ENCODE measurements at regions not wholly inside any gene's neighbourhood (a gene's known extent, or its start where the extent isn't known, plus 50 kb on each side); places are given as distances from the start of the nearest gene placed in this dataset.
"Not testable (repeated sequence)": the region's sequence is repeated elsewhere in the genome, so short reads cannot be mapped to it uniquely, and the experiment has no call there.

DNA sequence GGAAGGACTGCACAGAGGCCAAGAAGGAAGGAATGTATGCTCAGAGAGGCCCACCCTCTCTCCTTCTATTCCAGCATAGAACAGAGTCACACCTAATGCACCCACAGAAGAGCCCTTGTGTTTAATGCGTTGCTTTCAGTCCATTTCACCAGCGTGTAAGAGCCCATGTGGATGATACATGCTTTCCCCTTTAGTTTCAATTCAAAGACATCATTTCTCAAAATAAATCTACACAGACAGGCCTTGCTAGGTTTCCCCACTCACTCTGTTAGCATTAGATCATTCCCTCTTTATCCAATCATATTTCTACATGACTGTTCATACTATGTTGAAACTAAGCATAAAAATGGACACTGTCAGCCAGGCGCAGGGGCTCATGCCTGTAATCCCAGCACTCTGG is 331.5 kb downstream of the CEP170 start:
- H3K36me3 ChIP-seq (ENCODE audit: insufficient read depth in 1 of 2, low read depth in 1 of 2); ATAC-seq; H3K27me3 ChIP-seq (ENCODE audit: insufficient read depth in 3 of 3, low read length in 2 of 3); intact Hi-C loops (cut with DNase I); H3K27ac ChIP-seq; DNase-seq; H3K4me3 ChIP-seq; H3K9me3 ChIP-seq; H3K4me1 ChIP-seq: not testable (repeated sequence)
- WGBS, 3 donors, result 85 to 91% (median 89%) methylated on average over 3 of the region's 3 CpGs

DNA sequence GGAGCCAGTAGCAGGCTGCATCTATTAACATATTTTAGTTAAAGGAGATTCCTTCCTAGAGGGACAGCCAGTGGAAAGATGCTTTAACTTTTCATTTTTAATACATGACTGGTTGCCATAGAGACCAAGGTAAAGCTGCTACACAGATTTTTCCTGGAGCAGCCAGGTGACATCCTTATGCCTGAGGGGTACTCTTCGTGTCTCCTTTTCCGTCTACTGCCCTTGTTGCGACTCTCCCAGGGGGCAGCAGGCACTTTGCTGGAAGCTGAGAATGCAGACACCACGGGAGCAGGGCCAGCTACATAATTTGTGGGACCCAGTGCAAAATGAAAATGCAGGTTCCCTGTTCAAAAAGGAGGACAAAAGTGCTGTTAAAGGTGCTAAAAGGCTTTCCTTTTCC is 340.4 kb downstream of the CEP170 start:
- intact Hi-C loops (cut with DNase I); H3K4me3 ChIP-seq; ATAC-seq; DNase-seq; H3K27me3 ChIP-seq (ENCODE audit: insufficient read depth in 3 of 3, low read length in 2 of 3); H3K36me3 ChIP-seq (ENCODE audit: insufficient read depth in 1 of 2, low read depth in 1 of 2); H3K27ac ChIP-seq; H3K9me3 ChIP-seq; H3K4me1 ChIP-seq: not testable (repeated sequence)
- 36 to 47% (median 45%) methylated on average over 4 of the region's 4 CpGs for WGBS, 3 donors

DNA sequence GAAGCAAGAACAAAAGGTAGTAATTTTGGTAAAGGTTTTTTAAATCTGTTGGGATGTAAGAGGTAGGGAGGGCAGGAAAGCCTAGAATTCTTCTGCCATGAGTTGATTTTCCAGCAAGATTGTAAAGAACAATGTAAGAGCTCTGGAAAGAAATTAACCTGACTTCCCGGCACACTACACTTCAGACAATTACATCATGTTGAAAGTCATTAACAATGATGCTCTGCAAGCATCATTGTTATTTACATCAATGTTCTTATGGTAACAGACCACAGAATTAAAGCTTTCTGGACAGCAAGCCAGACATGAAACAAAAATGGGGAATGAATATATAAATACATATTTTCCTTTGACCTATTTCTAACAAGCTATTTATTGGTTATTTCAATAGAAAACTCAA is 342.2 kb downstream of the CEP170 start:
- H3K4me1 ChIP-seq; H3K27ac ChIP-seq; ATAC-seq; intact Hi-C loops (cut with DNase I); H3K36me3 ChIP-seq (ENCODE audit: insufficient read depth in 1 of 2, low read depth in 1 of 2); H3K27me3 ChIP-seq (ENCODE audit: insufficient read depth in 3 of 3, low read length in 2 of 3); H3K4me3 ChIP-seq; DNase-seq; H3K9me3 ChIP-seq: not testable (repeated sequence)
- 78 to 88% (median 83%) methylated on average over 1 of the region's 1 CpG for WGBS, 3 donors

DNA sequence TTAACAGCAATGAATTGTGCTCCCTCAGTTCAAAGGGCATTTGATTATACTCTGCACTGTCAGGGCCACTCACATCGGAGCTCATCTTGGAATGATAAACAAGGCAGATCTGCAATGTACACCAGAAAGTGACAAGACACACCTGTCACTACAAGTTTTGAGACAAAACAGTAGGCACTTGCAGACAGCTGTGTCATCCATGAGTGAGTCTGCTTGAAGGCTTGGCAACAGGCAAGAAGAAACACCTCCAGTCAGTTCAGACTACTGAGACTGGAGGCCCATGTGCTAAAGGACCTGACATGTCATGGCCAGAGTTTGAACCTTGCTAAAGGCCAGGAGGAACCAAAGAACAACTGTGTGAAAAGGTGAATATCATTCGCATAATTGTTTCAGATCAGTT is 354.5 kb downstream of the CEP170 start:
- H3K27me3 ChIP-seq (ENCODE audit: insufficient read depth in 3 of 3, low read length in 2 of 3); H3K36me3 ChIP-seq (ENCODE audit: insufficient read depth in 1 of 2, low read depth in 1 of 2); H3K27ac ChIP-seq; H3K4me3 ChIP-seq; H3K4me1 ChIP-seq; H3K9me3 ChIP-seq; ATAC-seq; DNase-seq; intact Hi-C loops (cut with DNase I): not testable (repeated sequence)
- 65 to 75% (median 67%) methylated on average over 2 of the region's 2 CpGs for WGBS, 3 donors

DNA sequence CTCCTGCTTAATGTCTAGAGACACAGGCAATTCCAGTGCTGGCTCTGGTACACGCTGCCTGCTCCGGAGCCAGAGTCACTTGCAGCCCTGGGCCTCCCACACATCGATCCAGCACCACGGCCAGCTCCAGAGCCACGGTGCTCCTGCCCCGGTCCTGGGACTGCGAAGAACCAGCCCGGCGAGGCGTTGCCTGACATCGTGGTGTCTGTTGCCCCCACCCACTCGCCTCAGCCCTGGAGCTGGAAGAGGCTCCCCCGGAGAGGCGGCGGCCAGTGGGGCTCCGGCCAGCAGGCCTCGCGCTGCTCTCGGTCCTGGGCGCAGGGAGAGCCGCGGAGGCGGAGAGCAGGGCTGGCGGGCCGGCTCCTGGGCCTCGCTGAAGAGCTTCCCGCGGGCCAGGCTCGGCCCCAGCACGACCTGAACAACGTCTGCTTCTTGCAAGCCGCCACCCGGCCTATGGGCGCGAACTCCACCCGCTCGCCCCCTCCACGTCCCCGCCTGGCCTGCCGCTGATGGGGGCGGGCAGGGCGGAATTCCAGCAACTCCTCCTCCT is 364.8 kb downstream of the CEP170 start:
- intact Hi-C loops (cut with DNase I), result no loop called here

DNA sequence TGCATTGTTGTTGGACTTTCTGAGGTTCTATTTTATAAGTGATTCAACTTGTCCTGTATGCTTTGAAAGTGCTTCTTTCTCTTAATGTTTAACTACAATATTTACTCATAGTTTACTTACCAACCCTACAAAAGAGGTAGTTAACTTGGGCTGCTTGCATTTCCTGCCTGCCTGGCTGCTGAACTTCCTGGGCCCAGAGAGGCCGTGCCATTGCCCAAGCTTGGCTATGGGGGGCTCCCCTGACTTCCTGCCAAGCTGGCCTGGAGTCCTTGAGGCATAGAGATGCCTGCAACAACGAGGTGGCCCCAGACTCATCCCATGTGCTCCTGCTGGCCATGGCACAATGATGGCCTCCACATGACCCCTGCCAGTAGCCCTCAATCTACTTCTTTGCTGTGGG is 361.6 kb upstream of the PLD5 start:
- no peaks in the 10 kb centered on the region for H3K9me3 ChIP-seq
- ATAC-seq (no peak), DNase-seq (no peak)
- WGBS, 3 donors, result 21 to 25% (median 22%) methylated on average over 2 of the region's 2 CpGs
- peaks cover 0 to 5% (median 0%) of the 10 kb centered on the region in 3 donors for H3K27me3 ChIP-seq (ENCODE audit: insufficient read depth in 3 of 3, low read length in 2 of 3)
- no peak overlapping the region for H3K4me3 ChIP-seq
- intact Hi-C loops (cut with DNase I), result no loop called here
- TF ChIP-seq, protein P1, sequence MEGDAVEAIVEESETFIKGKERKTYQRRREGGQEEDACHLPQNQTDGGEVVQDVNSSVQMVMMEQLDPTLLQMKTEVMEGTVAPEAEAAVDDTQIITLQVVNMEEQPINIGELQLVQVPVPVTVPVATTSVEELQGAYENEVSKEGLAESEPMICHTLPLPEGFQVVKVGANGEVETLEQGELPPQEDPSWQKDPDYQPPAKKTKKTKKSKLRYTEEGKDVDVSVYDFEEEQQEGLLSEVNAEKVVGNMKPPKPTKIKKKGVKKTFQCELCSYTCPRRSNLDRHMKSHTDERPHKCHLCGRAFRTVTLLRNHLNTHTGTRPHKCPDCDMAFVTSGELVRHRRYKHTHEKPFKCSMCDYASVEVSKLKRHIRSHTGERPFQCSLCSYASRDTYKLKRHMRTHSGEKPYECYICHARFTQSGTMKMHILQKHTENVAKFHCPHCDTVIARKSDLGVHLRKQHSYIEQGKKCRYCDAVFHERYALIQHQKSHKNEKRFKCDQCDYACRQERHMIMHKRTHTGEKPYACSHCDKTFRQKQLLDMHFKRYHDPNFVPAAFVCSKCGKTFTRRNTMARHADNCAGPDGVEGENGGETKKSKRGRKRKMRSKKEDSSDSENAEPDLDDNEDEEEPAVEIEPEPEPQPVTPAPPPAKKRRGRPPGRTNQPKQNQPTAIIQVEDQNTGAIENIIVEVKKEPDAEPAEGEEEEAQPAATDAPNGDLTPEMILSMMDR (IDR thresholded peaks at IDR 0.05), result no peak
- no peaks in the 10 kb centered on the region for H3K36me3 ChIP-seq (ENCODE audit: insufficient read depth in 1 of 2, low read depth in 1 of 2)
- no peak overlapping the region for H3K27ac ChIP-seq
- H3K4me1 ChIP-seq, result no peaks in the 10 kb centered on the region

More for the DNA sequence above, 364.8 kb downstream of the CEP170 start:
- TF ChIP-seq, protein P1 (IDR thresholded peaks at IDR 0.05), result no peak
- DNase-seq (no peak), ATAC-seq (no peak)
- Histone ChIP-seq H3K4me3 (no peak overlapping the region), H3K36me3 (ENCODE audit: insufficient read depth in 1 of 2, low read depth in 1 of 2) (no peaks in the 10 kb centered on the region), H3K9me3 (no peaks in the 10 kb centered on the region), H3K27ac (no peak overlapping the region), H3K27me3 (ENCODE audit: insufficient read depth in 3 of 3, low read length in 2 of 3) (peaks cover 0 to 5% (median 0%) of the 10 kb centered on the region in 3 donors), H3K4me1 (no peaks in the 10 kb centered on the region)
- WGBS, 3 donors, result 1 to 2% (median 2%) methylated on average over 31 to 42 of the region's 42 CpGs

DNA sequence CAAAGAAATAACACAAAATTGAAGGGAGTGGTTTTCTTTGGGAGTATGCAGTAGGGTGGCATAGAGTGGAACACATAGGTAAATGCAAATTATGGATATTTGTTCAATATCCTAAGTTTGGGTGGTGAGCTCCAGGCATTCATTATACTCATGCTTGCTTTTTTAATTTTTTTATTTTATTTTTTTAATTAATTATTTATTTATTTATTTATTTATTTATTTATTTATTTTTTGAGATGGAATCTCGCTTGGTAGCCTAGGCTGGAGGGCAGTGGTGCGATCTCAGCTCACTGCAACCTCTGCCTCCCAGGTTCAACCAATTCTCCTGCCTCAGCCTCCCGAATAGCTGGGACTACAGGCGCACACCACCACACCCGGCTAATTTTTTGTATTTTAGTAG is 355.5 kb upstream of the PLD5 start:
- H3K27ac ChIP-seq; intact Hi-C loops (cut with DNase I); H3K4me1 ChIP-seq; H3K9me3 ChIP-seq; H3K27me3 ChIP-seq (ENCODE audit: insufficient read depth in 3 of 3, low read length in 2 of 3); H3K36me3 ChIP-seq (ENCODE audit: insufficient read depth in 1 of 2, low read depth in 1 of 2); ATAC-seq; DNase-seq; H3K4me3 ChIP-seq: not testable (repeated sequence)
- WGBS, 3 donors, result 69 to 95% (median 72%) methylated on average over 5 of the region's 5 CpGs
